ENCODE measurements at regions not wholly inside any gene's neighbourhood (a gene's known extent, or its start where the extent isn't known, plus 50 kb on each side); places are given as distances from the start of the nearest gene placed in this dataset.

- Histone ChIP-seq H3K4me2 (ENCODE audit: insufficient read depth, low read length) (no peak overlapping the region), H3K36me3 (ENCODE audit: control insufficient read depth in 2 of 2, extremely low read depth in 1 of 2, insufficient read depth in 2 of 2, low read length in 2 of 2) (no peaks in the 10 kb centered on the region), H3K4me1 (ENCODE audit: control insufficient read depth, extremely low read depth, insufficient read depth, low read length) (no peaks in the 10 kb centered on the region), H3K4me3 (replicated peaks in 1 of 3; ENCODE audit: insufficient read depth in 1 of 3, low read depth in 1 of 3, low read length in 3 of 3) (no peak overlapping the region), H4K20me1 (replicated peaks; ENCODE audit: control insufficient read depth, extremely low read depth, insufficient read depth, low read length) (no peaks in the 10 kb centered on the region), H3K9me3 (replicated peaks; ENCODE audit: control insufficient read depth, insufficient read depth, low read length) (no peaks in the 10 kb centered on the region), H2AFZ (ENCODE audit: low read depth, low read length) (no peak overlapping the region), H3K27me3 (ENCODE audit: control insufficient read depth in 2 of 2, insufficient read depth in 2 of 2, low read length in 2 of 2) (no peaks in the 10 kb centered on the region), H3K27ac (ENCODE audit: insufficient read depth, low read depth, low read length) (no peak overlapping the region), H3K79me2 (ENCODE audit: control insufficient read depth, insufficient read depth, low read length) (no peaks in the 10 kb centered on the region), H3K9ac (replicated peaks; ENCODE audit: extremely low read depth, insufficient read depth, low read length) (no peak overlapping the region), H3K9me1 (replicated peaks; ENCODE audit: control insufficient read depth, extremely low read depth, insufficient read depth, low read length) (no peaks in the 10 kb centered on the region)
- ChIA-PET POLR2A (no interaction called here), CTCF (no interaction called here)
- BruUV-seq (replicated peaks) = no TSS peak
- FAIRE-seq (no peak), DNase-seq (ENCODE audit: low read depth, low spot score) (no peak)
- TF ChIP-seq POLR2AphosphoS5 (IDR thresholded peaks at IDR 0.05; ENCODE audit: insufficient read depth, low read depth, low read length) (no peak), JUN (IDR thresholded peaks at IDR 0.05; ENCODE audit: borderline replicate concordance, insufficient read depth, insufficient read length, low read depth) (no peak), MYC (IDR thresholded peaks at IDR 0.05; ENCODE audit: low read depth, low read length) (no peak), FOS (IDR thresholded peaks at IDR 0.05; ENCODE audit: borderline replicate concordance, insufficient read depth, low read length) (no peak), MAX (IDR thresholded peaks at IDR 0.05; ENCODE audit: insufficient read depth, insufficient read length) (no peak), GATA2 (IDR thresholded peaks at IDR 0.05; ENCODE audit: insufficient read depth, insufficient read length, low read depth, low read length) (no peak), POLR2A (IDR thresholded peaks at IDR 0.05; ENCODE audit: low read depth, low read length) (no peak)
- dilution Hi-C loops (cut with MboI; ENCODE audit: extremely low pct_ligation_motif_present, low sequenced_read_pairs) (no loop called here), intact Hi-C loops (cut with micrococcal nuclease) (no loop called here)
These were observed 314.9 kb upstream of the NPVF start for GRCh38 chr7:25543210-25543609.

- no TSS peak for BruUV-seq (replicated peaks)
These were observed 315.5 kb upstream of the NPVF start for GRCh38 chr7:25543798-25544197.

More at GRCh38 chr7:25543798-25544197, 315.5 kb upstream of the NPVF start:
- Histone ChIP-seq H3K9me3 (replicated peaks; ENCODE audit: control insufficient read depth, insufficient read depth, low read length) (no peaks in the 10 kb centered on the region), H3K79me2 (ENCODE audit: control insufficient read depth, insufficient read depth, low read length) (no peaks in the 10 kb centered on the region), H3K9ac (replicated peaks; ENCODE audit: extremely low read depth, insufficient read depth, low read length) (no peak overlapping the region), H3K27me3 (ENCODE audit: control insufficient read depth in 2 of 2, insufficient read depth in 2 of 2, low read length in 2 of 2) (no peaks in the 10 kb centered on the region), H3K9me1 (replicated peaks; ENCODE audit: control insufficient read depth, extremely low read depth, insufficient read depth, low read length) (no peaks in the 10 kb centered on the region), H3K36me3 (ENCODE audit: control insufficient read depth in 2 of 2, extremely low read depth in 1 of 2, insufficient read depth in 2 of 2, low read length in 2 of 2) (no peaks in the 10 kb centered on the region), H3K4me1 (ENCODE audit: control insufficient read depth, extremely low read depth, insufficient read depth, low read length) (no peaks in the 10 kb centered on the region), H3K4me3 (replicated peaks in 1 of 3; ENCODE audit: insufficient read depth in 1 of 3, low read depth in 1 of 3, low read length in 3 of 3) (no peak overlapping the region), H3K27ac (ENCODE audit: insufficient read depth, low read depth, low read length) (no peak overlapping the region), H4K20me1 (replicated peaks; ENCODE audit: control insufficient read depth, extremely low read depth, insufficient read depth, low read length) (no peaks in the 10 kb centered on the region), H2AFZ (ENCODE audit: low read depth, low read length) (no peak overlapping the region), H3K4me2 (ENCODE audit: insufficient read depth, low read length) (no peak overlapping the region)
- intact Hi-C loops (cut with micrococcal nuclease) (no loop called here), dilution Hi-C loops (cut with MboI; ENCODE audit: extremely low pct_ligation_motif_present, low sequenced_read_pairs) (no loop called here)
- DNase-seq (ENCODE audit: low read depth, low spot score) = no peak
- FAIRE-seq = no peak
- POLR2A ChIA-PET = no interaction called here
- CTCF ChIA-PET = interaction anchor here (1.2 kb wide), 1 partner anchor 21 kb away, joined by 3 read pairs; no protein-coding TSS in a partner anchor
- TF ChIP-seq POLR2AphosphoS5 (IDR thresholded peaks at IDR 0.05; ENCODE audit: insufficient read depth, low read depth, low read length) = no peak
- no peak for TF ChIP-seq GATA2 (IDR thresholded peaks at IDR 0.05; ENCODE audit: insufficient read depth, insufficient read length, low read depth, low read length)
